GM23338 (cell line): ENCODE measurements at regions not wholly inside any gene's neighbourhood (a gene's known extent, or its start where the extent isn't known, plus 50 kb on each side); places are given as distances from the start of the nearest gene placed in this dataset.

Source experiments
- CTCF ChIP-seq, 2 experiments: fragments of 200-600 bp in 1 of 2; sonication (generic) in 1 of 2; conservative IDR thresholded peaks; 2 replicates each; pipeline versions ENCODE4 v1.5.1 to v1.6.1; 2016 to 2017; ENCODE audit warnings: antibody characterized with exemption in 2 of 2, low read depth in 2 of 2, mild to moderate bottlenecking in 2 of 2, moderate library complexity in 1 of 2
- ETS1 ChIP-seq: IDR thresholded peaks from 2 replicates; pipeline ENCODE4 v1.6.1; 2016; ENCODE audit warnings: antibody characterized with exemption
- EZH2phosphoT487 ChIP-seq: fragments of 200-600 bp; sonication (generic); IDR thresholded peaks from one replicate; pipeline ENCODE4 v1.8.1; 2018; ENCODE audit warnings: antibody characterized with exemption; ENCODE audit not compliant: unreplicated experiment
- REST ChIP-seq: IDR thresholded peaks from one replicate; pipeline ENCODE4 v1.6.1; 2018; ENCODE audit warnings: antibody characterized with exemption; ENCODE audit not compliant: unreplicated experiment

- TF ChIP-seq EZH2phosphoT487 (no peak), CTCF (conservative IDR thresholded peaks at IDR 0.05; ENCODE audit: low read depth in 2 of 2) (no peak), REST (no peak), ETS1 (no peak)
Observed at GRCh38 chr11:91904792-91905785, 319.5 kb upstream of the FAT3 start.
